HepG2 (cell line): ENCODE measurements at regions not wholly inside any gene's neighbourhood (a gene's known extent, or its start where the extent isn't known, plus 50 kb on each side); places are given as distances from the start of the nearest gene placed in this dataset.

ENCODE experiments used
- POLR2A ChIP-seq, 2 experiments: IDR thresholded peaks; 2 replicates each; pipeline ENCODE4 v1.6.1; 2011; ENCODE audit warnings: low read depth in 2 of 2, low read length in 2 of 2, mild to moderate bottlenecking in 1 of 2, moderate library complexity in 1 of 2; ENCODE audit not compliant: insufficient read depth in 1 of 2
- THAP7 ChIP-seq: sonication (generic); formaldehyde crosslinking; IDR thresholded peaks from 2 replicates; pipeline ENCODE4 v1.8.1; 2023; ENCODE audit warnings: mild to moderate bottlenecking, missing genetic modification reagents
- YY1 ChIP-seq: IDR thresholded peaks from 2 replicates; pipeline ENCODE4 v1.6.1; 2011; ENCODE audit warnings: low read length, low read depth, moderate library complexity, mild to moderate bottlenecking; ENCODE audit not compliant: insufficient read depth, insufficient replicate concordance
- ZNF253 ChIP-seq: sonication (generic); formaldehyde crosslinking; IDR thresholded peaks from 2 replicates; pipeline ENCODE4 v1.8.0; 2022; ENCODE audit warnings: mild to moderate bottlenecking, missing genetic modification reagents, borderline replicate concordance
- ZNF367 ChIP-seq: sonication (generic); formaldehyde crosslinking; IDR thresholded peaks from 2 replicates; pipeline ENCODE4 v1.4.0; 2020; ENCODE audit warnings: missing genetic modification reagents, borderline replicate concordance
- ZNF530 ChIP-seq: sonication (generic); formaldehyde crosslinking; IDR thresholded peaks from 2 replicates; pipeline ENCODE4 v1.5.0; 2020; ENCODE audit warnings: low read depth, mild to moderate bottlenecking, missing genetic modification reagents
- ZNF704 ChIP-seq: sonication (generic); formaldehyde crosslinking; IDR thresholded peaks from 2 replicates; pipeline ENCODE4 v1.8.1; 2023; ENCODE audit warnings: mild to moderate bottlenecking, inconsistent platforms, moderate library complexity, missing genetic modification reagents, borderline replicate concordance

- TF ChIP-seq ZNF530, result no peak
- TF ChIP-seq ZNF253 (CRISPR knock-in tag), result no peak
- no peak for TF ChIP-seq YY1
- no peak for TF ChIP-seq POLR2A (IDR thresholded peaks at IDR 0.05; ENCODE audit: insufficient read depth in 1 of 2, low read depth in 2 of 2, low read length in 2 of 2)
- no peak for TF ChIP-seq ZNF367 (CRISPR knock-in tag)
- TF ChIP-seq ZNF704 (CRISPR knock-in tag), result no peak
- TF ChIP-seq THAP7 (CRISPR knock-in tag), result no peak
Measured at GRCh38 chr15:100790786-100791265, 88.8 kb upstream of the ALDH1A3 start.
